Activated T-helper 1 cell treated with Interleukin-2 at 50 U/mL for 16 hours (primary cell): ENCODE measurements at regions not wholly inside any gene's neighbourhood (a gene's known extent, or its start where the extent isn't known, plus 50 kb on each side); places are given as distances from the start of the nearest gene placed in this dataset.

ENCODE experiments used
- DNase-seq: peaks from one replicate; pipeline ENCODE4 v3.0.0-alpha.2; 2020; ENCODE audit warnings: low read depth

DNA sequence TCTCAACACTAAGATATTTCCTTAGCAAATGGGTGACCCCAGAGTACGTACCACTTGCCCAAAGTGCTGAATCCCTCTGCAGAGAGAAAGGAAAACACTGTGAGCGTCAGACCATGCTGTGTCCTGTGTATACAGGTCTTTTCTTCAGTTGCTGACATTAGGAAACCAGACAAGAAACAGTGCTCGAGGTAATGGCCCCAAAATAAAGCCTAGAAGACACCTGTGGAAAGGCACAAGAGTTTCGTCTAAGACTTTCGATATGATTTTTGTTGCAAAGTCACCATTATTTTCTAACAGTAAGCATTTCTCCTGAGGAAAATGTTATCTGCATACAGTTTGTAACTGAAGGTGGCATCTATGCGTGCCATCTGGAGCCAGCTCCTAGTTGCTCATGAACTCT is 62.0 kb upstream of the SIMC1 start:
- no peak for DNase-seq

DNA sequence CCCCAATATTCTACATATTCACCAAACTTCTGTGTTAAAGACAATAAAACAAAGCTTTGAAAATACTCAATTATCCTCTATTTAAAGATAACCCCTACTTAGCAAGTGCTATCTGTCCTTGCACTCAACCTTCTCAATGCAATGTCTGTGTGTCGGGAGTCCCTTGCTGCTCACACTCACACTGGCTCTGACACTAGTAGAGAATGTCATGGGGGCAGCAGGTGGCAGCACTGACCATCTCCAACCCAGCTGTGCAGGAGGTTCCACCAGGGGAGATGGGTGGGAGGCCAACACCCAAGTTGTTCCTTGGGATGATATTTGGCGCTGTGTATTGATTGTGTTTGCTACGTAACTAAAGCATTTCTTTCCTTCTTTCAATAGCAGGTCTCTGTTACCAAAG is 59.4 kb upstream of the SIMC1 start:
- DNase-seq, result no peak

DNA sequence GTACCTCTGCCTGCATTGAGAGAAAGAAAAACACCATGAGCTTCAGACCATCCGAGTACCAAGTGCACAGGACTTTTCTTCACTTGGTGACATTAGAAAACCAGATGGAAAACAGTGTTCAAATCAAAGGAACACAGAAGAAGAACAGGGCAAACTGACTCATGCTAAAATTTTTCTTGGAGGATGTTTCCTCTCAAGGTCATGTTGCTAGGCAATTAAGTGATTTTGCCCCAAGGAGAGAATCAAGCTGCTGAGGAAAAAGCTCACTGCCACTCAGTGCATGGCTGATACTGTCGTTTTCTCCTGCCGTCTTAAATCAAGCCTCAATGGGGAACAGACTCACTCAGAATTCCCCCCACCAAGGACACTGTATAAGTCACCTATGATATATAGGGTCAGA is 57.9 kb upstream of the SIMC1 start:
- no peak for DNase-seq

DNA sequence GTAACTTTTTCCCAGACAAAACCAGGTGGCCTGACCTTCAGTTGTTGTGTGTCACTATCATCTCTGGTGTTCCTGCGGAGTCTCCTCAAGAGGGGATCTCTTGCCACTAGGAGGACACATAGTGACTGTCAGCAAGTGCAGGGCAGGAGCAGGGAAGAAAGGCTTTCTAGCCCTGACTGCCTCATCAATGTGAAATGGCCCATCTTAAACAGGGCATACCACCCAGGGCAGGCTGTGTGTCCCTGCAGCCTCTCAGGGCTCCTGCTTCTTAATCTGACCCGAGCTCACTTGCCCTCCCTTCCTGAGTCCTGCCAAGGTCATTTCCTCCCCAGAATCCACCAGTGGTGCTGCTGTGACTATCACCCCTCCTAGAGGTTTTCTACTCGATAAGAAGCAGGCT is 57.4 kb upstream of the SIMC1 start:
- no peak for DNase-seq

DNA sequence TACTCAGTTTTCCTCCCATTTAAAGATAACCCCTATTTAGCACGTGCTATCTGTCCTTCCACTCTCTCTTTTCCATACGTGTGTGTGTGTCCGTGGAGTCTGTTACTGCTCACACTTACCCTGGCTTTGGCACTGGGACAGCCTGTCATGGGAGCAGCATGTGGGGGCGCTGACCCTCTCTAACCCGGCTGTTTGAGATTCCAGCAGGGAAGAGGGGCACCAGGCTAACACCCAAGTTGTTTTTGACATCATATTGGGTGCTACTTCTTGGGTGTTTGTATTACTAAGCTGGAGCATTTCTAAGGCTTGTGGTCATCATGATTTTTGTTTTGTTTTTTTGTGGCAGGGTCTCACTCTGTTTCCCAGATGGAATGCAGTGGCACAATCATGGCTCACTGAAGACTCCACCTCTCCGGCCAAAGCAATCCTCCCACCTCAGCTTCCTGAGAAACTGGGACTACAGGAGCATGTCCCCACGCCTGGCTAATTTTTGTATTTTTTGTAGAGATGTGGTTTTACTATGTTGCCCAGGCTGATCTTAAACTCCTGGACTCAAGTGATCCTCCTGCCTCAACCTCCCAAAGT is 56.9 kb upstream of the SIMC1 start:
- DNase-seq, result no peak

DNA sequence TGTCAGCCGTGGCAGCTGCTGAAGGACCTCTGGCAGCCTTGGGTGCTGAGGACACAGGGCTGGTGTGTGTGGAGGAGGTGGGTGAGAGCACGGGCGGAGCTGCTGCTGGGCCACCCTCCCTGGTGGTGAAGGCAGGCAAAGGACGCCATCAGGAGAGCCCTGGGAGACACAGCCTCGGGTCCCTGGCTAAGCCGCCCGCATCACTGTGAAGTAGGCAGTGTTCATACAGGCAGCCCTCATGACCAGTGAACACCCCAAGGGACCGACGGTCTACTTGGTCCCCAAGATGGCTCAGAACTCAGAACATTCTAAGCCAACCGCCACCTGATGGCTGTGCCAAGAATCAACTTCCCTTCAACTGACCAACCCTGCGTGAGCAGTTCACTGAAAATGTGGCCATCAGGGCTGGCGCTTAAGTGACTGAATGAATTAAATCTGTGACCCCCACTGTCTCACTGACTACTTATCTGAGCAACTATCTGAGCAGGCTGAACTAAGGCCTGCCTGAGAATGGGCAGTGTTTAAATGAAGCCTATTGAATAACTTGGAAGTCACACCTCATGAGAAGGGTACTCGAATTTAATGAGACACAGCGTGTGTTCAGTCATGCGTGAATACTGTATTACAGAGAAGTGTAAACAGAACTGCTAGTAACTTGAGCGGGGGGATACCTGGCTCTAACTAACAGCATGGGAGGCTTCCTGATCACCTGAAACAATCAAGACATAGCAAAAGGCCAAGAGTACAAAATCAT is 54.7 kb upstream of the SIMC1 start:
- no peak for DNase-seq

DNA sequence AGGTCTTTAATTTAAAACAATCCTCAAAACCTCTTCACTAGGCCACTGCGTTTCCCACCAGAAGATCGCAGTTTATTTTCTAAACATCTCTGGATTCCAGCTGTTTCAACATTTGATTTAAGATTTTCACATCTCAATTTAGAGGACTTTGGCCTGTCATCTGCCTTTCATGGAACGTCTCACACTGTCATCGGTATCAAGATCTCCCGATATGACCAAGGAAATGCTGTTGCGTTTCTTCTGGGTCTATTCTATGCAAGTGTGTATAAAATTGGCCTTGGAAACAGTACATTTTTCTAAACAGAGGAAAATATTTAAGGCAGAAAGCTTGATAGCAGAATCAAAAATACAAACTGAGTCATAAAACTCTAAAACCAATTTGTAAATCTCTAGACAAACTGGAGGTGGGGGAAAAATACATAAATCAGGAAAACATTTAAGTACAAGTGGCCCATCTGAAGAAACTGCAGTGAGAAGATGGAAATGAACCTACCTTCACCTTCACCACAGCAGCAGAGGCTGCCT is 53.6 kb upstream of the SIMC1 start:
- DNase-seq, result no peak

DNA sequence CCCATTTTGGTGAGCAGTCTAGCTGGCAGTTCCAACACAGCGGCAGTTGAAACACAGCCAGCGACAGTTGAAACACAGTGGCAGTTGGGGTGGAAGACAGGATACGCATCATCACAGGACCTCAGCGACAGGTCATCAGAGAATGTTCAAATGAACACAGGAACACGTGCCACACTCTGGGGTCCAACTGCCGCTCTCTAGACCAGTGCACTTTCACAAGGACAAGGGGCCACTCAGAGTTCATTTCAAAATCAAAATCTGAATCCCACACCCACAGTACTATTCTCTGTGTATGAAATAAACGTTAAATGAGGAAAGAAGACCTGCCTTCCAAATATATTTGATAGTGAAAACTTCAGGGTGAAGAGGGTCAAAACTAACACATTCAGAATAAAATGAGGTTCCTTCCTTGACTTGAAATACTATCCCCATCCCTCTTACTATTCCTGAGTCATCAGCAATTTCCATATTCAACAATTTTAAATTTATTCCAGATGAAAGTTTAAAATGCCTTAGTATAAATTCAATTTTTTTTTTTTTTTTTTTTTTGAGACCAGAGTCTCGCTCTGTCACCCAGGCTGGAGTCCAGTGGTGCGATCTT is 53.0 kb upstream of the SIMC1 start:
- no peak for DNase-seq

DNA sequence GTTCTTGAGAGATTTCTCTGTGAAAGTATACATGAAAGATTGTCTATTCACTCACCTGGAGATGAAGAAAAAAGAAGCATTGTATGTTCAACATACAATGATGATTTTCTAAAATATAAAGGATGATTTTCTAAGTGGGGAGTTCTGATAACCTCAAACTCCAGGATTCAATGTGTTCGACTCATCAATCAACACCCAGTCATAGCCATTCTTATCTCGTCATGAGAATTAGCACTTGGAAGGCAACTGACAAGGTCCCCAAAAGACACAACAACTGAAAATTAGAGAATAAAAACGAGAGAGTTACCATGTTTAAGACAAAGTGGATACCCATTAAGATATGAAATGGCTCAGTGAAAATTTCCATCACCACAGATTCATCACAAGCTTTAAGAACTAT is 52.1 kb upstream of the SIMC1 start:
- no peak for DNase-seq

DNA sequence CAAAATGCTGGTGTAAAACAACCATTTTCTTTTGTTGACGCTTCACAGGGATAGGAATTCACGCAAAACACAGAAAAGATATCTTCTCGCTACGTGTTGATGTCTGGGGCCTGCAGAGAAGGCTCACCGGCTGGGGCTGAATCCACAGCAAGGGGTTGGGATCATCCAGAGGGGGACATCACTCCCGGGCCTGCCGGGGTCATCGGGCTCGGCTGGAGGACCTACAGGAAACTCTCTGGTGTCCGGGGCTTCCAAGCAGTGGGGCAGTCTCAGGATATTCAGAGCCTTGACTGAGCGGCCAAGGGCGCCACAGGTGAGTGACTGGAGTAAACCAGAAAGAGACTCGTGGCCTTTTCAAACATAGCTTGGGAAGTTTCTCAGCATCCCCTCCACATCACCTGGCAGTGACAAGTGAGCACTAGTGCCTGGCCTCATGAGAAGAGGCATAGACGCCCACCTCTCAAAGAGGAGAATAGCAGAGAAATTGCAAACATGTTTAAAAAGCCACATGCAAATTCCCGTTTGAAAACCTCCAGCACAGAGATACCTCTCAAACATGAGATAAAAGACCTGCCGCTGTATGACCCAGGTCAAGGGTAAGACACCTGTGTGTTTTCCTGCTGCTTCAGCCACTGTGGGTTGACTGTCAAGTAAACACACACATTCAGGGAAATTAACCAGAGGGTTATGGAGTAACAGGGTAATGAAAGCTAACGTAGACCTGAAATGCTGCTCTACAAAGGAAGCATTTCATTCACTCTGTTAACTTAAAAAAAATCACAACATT is 50.8 kb upstream of the SIMC1 start:
- DNase-seq, result no peak

DNA sequence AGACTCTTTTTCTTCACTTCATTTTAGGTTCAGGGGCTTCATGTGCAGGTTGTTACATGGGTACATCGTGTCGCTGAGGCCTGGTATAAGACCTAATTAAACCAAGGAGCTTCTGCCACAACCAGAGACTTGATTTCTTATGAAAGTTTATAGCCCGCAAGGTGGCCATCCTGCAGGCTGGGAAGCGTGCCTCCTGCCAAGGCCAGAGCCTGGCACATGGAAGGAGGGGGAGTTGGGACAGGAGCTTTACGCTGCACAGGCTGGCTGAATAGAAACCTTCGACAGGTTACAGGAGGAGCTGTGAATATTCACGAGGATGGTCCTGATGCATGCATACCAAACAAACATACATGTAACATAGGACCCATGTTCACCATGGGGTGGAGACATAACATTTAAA is 50.1 kb upstream of the SIMC1 start:
- no peak for DNase-seq
